GM21360 (cell line): ENCODE measurements at regions not wholly inside any gene's neighbourhood (a gene's known extent, or its start where the extent isn't known, plus 50 kb on each side); places are given as distances from the start of the nearest gene placed in this dataset.
"Not testable (repeated sequence)": the region's sequence is repeated elsewhere in the genome, so short reads cannot be mapped to it uniquely, and the experiment has no call there.

ENCODE experiments used
- ATAC-seq: cut with Tn5 transposase; IDR thresholded peaks from one replicate; pipeline ENCODE4 v1.9.1; 2021; ENCODE audit warnings: mild to moderate bottlenecking, moderate library complexity; ENCODE audit not compliant: unreplicated experiment

DNA sequence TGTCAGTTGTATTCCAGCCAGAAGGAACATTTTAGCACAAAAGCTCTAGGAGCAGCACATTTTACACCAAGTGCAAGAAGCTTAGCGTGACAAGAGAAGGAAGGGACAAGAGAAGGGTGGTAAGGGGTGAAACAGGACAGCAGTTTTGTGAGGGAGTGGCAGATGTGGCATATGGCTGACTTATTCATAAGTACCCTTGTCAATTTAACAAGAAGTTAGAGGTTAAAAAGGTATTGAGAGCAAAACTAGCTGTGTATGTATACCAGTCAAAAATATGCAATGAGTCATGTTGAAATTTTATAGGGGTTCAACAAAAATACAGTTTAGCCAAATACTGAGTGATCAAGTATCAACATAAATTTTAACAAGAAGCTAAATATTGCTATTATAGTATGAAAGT is 561.5 kb upstream of the POT1 start:
- ATAC-seq, result no peak

DNA sequence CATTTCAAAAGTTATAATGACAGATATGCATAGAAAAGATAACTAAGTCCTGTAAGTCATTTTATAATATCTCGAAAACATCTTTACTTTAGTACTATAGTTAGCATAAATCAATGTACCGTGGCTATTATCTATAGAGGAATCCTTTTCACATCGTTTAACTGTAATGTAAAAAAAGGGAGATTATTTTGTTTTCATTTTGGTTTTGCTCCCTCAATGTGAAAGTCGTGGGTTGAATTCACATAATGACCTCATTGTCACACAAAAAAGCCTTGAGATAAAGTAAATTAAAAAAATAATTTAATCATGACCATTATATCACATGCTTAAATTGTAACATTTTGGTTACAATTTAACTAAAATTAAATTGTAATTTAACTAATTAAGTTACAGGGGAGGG is 560.5 kb upstream of the POT1 start:
- no peak for ATAC-seq

DNA sequence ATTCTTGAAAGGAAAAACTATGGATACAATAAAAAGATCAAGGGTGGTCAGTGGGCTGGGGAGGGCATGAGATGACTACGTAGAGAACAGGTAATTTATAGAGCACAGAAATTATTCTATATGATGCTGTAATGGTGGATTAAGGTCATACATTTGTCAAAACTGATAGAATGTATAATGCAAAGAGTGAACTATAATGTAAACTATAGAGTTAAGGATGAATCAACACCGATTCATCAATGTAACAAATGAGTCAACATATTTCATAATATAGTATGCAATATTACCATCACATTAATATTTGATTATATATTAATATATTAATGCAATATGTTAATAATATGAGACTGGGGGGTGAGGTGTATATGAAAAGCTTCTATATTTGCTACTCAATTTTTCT is 555.6 kb upstream of the POT1 start:
- no peak for ATAC-seq

DNA sequence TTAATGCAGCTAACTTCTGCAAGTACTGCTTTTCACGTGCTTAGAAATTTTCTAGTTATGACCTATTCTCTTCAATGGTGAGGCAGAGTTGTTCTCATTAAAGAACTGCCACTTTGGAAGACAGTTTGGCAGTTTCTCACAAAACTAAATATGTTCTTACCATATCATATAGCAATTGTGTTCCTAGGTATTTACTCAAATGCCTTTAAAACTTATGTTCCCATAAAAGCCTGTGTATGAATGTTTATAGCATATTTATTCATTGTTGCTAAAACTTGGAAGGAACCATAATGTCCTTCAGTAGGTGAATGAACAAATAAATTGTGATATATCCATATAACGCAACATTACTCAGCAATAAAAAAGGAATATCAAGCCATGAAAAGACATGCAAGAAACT is 555.1 kb upstream of the POT1 start:
- no peak for ATAC-seq

DNA sequence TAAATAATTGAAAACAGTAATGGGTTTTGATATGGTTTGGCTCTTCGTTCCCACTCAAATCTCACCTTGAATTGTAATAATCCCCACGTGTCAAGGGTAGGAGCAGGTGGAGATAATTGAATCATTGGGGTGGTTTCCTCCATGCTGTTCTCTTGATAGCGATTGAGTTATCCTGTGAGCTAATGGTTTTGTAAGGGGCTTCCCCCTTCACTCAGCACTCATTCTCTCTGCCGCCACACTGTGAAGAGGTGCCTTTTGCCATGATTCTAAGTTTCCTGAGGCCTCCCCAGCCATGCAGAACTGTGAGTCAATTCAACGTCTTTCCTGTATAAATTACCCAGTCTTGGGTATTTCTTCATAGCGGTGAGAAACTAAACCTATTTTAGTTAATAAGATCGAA is 551.7 kb upstream of the POT1 start:
- no peak for ATAC-seq

DNA sequence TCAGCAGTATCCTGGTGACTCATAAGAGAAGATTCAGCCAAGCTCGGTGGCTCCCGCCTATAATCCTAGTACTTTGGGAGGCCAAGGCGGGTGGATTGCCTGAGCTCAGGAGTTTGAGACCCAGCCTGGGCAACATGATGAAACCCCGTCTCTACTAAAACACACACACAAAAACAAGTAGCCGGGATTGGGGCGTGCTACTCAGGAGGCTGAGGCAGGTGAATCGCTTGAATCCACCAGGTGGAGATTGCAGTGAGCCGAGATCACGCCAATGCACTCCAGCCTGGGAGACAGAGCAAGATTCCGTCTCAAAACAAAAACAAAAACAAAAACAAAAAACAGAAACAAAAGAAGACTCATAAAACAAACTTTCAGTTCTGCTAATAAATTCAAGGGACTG is 551.1 kb upstream of the POT1 start:
- no peak for ATAC-seq

DNA sequence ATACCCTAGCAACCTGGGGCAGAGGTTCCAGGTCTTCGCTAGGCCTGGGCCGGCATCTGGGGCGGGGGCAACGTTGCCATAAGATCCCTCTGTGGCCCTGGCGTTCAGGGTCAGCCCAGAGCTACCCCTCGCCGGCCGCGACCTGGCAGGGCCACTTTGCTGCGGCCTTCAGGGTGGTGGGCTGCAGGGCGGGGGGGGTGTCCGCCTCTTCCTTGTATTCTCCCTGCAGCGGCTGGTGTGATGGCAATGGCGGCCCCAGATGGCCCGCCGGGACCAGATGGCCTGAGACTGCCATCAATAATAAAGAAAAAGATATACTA is 539.2 kb upstream of the POT1 start:
- no peak for ATAC-seq

DNA sequence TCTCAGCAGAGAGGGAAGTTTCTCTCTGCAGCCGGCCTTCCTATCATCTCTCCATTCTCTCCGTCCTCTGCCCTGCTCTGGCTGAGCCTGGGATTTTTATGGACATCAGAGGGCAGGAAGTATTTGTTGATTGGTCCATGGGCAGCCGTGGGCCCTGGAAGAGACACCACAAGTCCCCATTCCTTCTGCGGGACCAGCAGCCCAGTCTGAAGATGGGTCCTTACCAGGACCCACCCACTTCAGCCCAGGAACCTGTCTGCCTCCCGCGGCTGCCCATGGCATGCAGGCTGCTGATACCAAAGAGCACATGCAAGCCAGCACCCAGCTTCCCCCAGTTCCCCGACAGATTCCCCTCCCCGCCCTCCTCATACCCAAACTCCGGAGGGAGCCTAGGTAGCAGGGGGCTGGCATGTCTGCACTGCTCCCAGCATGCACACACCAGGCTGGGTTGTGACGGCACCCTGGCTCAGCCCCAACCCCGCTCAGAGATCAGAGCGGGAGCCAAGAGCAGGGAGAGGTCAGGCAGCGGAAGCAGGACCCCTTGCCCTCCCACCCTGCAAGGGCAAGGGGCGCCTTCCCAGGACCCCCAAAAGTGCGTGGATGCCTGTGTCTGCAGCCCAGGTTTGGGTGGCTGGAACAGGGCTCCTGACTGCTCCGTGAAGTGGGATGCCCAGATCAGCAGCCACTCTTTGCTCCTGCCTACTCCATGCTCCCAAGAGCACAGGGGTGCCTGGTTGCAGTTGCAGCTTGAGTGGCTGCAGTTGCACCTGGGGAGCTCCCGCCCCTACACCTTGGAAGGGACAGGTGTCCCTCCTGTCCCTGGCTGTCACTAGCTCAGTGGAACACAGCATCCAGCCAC is 538.6 kb upstream of the POT1 start:
- ATAC-seq, result no peak

DNA sequence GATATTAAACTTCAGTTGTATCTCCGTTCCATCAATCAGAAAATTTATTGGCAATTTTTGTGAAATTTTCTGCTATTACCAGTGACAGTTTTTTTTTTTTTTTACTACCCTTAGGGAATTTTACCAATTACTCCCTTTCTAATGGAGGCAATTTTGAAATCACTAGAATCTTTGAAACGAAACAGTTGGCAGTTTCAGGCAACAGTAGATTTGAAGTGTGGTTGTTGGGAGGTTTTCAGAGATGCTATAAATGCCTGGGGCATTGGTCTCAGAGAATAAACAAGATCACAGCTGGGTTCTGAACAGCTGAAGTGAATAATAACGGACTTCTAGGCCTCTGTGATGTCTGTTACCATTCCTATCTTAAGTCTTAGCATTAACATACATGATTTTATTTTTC is 535.9 kb upstream of the POT1 start:
- ATAC-seq, result no peak

DNA sequence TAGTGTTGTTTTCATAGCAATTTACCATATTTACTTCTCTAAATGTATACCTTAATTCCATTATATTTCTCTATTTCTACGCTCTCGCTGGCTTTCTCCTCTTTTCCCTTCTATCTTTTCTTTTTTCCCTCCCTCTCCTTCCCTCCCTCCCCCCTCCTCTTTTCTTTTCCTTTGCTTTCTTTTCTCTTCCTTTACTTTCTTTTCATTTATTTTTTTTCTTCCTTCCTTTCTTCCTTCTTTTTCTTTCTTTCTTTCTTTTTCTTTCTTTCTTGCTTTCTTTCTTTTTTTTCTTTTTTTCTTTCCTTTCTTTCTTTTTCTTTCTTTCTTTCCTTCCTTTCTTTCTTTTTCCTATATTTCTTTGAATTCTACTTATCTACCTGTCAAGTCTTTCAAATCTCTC is 533.0 kb upstream of the POT1 start:
- no peak for ATAC-seq

DNA sequence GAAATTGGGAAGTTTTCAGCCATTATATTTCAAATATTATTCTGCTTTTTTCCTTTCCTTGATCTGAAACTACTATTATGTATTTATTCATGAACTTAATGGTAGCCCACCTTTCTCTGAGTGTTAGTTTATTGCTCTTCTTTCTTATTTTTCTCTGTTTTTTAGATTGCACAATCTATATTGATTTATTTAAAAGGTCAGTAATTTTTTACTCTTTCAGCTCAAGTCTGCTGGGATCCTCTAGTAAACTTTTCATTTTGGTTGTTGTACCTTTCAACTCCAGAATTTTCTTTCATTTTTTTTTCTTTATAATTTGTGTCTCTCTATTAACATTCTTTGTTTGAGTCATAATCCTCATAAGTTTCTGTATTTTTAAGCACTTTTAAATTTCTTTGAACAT is 529.4 kb upstream of the POT1 start:
- no peak for ATAC-seq

DNA sequence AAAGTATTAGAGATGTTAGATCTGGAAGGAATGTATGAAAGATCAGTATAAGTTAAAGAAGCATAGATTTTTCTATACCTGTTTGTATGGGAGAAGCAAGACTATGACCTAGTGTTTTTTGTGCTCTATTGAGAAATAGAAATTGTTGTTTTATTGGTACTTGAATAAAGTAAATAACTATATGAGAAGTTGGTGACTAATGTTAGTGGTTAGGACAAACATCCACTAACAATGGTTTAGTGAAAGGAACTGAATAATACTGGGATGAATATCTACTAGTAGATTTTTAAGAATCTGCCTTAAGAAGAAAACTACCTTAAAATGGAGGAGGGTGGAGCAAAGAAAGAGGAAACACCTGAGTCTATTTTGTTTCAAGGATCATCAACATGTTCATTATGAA is 521.1 kb upstream of the POT1 start:
- ATAC-seq, result no peak

DNA sequence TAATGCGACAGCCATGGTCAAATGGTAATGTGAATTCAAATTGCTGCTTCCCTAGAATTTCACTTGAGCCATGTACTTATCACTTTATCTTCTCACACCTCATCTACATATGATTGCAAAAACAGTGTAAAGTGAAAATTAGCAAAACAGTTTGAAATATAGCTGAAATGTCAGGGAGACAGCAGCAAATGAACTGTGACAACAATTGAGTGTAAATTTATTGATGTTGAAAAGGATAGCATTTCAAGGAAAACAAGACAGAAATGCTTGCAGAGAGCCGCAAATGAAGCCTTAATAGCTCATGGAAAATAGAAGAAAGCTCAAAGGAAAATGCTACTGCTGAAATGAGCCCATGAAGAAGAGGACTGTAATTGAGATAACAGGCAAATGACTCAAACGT is 516.2 kb upstream of the POT1 start:
- no peak for ATAC-seq

DNA sequence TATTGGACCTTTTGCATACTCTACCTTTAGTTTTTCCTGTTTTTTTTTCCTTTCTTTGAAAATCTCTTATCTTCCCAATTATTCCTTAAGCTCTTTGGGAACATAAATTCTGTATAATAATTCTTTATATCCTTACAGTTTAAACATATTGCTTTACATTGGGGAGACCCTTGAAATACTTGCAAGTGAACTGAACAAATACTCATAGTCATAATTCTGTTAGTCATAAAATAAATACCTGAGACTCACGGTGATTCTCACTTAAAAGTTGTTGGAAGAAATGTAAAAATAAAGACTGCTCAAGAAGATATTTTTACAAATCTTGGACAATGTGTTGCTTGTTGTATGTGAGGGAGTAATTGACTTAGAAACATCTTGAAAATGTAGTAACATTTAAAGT is 515.2 kb upstream of the POT1 start:
- no peak for ATAC-seq

DNA sequence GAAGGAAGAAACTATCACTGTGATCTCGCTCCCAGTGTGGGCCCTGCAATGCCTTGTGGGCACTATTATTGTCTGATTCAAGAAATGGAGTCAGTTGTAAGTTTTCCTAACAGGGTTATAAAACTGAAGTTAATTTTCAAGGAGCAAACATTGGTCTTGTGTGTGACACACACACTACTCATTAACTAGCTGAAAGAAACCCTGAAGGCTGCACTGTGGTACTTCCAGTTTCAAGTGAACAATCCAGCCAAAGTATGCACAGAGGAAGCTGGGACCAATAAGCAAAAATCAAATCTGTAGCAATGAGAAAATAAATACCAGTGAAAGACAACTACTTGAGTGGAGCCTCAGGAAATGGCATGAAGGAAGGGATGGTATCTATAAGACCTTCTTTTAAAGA is 506.6 kb upstream of the POT1 start:
- no peak for ATAC-seq

DNA sequence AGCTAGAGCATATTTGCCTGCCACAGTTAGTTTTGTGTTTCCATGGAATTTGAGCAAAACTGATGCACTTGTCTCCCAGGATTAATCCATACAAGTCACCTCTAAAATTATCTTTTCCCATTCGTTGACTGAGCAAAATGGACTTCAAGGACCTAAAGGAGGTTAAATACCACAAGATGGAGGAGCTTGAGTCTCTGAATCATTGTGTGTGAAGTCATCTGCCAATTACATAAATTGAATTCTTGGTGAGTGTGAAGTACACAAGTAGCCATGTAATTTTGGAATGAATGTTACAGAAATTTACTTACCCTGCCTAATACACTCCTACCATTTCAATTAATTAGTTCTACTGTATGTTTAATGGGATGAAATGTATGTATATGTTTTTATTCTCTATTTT is 501.7 kb upstream of the POT1 start:
- no peak for ATAC-seq

DNA sequence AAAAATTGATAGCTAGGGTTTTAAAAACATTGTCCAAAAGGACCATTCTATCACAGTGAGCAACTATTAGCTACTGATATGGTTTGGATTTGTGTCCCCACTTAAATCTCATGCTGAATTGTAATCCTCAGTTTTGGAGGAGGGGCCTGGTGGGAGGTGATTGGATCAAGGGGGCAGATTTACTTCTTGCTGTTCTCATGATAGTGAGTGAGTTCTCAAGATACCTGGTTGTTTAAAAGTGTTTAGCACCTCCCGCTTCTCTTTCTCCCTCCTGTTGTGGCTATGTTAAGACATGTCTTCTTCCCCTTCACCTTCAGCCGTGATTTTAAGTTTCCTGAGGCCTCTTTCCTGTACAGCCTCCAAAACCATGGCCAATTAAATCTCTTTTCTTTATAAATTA is 500.4 kb upstream of the POT1 start:
- no peak for ATAC-seq

DNA sequence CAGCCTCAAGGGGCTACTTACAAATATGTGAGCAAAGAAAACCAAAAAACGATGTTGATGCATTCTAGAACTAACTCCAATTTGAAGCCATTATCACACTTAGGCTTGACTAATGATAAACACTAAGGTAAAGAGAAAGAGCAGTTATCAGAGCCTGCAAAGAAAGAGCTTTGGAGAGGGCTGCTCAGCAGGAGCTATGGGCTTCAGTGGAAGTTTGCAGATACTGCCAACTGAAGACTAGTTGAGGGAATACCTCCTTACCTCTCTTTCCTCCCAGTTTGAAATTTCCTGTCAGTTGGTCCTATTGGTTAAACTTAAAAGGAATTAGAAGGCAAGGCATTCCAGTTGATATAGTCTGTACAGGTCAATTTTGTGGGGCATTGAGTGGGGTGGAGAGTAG is 498.1 kb upstream of the POT1 start:
- no peak for ATAC-seq

DNA sequence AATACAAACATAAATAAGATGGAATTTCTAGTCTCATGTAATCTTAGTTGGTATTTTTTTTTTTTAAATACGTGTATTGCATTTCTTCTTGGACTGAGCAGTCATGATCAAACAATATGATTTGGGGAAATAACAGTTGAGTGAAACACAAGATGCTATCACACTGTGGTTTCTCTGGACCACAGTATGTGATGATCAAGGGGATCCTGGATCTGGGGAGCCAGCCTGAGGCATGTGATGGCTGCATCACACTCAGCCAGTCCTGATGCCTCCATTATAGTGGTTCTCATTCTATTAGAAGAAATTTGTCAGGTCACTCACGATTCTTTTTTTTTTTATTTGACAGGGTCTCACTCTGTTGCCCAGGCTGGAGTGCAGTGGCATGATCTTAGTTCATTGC is 495.9 kb upstream of the POT1 start:
- no peak for ATAC-seq

DNA sequence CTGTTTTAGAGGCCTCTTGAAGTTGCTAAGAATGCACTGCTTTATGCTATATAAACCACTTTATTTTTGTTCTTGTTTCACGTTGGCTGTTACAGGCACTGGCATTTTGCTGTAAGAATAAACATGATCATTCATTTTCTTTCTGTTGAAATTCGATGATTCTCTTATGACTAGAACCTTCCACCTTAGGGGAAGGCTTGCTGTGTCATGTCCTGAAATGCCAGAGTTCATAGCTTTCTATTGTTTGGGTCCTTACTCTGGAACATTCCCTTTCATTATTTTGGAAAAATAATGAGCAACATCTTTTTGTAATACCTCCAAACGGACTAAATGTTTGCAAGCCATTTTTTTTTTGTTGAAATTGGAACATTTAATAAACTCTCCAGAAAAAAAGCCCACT is 495.1 kb upstream of the POT1 start:
- ATAC-seq, result no peak

DNA sequence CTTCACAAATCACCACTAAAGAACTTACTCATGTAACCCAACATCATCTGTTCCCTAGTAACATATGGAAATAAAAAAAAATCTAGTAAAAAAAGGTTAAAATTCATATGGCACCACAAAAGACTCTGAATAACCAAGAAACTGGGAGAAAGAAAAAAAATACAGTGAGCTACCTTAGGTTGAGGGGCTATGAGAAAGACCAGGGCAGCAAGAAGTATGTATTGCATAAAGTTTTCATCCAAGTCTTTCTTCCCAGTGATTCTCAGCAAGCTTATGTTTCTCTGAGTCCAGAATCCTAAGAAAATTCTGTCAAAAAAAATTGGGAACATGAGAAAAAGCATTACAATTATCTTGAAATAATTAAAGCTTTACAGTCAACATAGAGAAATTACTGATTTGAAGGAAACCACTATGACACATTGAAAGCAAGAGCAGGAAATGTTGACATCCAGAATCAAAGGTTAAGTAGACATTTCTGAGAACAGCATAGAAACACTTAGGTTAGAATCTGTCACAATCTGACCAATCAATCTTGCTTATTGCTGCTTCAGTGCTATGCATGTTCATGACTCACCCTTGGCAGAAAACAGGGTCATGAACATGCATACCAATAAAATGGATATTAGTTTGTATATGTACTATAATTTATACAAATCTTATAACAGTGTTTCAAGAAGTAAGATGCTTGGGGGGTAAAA is 494.0 kb upstream of the POT1 start:
- no peak for ATAC-seq

DNA sequence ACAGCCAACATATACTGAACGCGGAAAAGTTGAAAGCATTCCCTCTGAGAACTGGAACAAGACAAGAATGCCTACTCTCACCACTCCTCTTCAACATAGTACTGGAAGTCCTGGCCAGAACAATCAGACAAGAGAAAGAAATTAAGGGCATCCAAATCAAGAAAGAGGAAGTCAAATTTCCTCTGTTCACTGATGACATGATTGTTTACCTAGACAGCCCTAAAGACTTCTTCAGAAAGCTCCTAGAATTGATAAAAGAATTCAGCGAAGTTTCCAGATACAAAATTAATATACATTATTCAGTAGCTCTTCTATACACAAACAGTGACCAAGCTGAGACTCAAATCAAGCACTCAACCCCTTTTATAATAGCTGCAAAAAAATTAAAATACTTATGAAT is 491.8 kb upstream of the POT1 start:
- ATAC-seq, result not testable (repeated sequence)
